ENCODE measurements at regions not wholly inside any gene's neighbourhood (a gene's known extent, or its start where the extent isn't known, plus 50 kb on each side); places are given as distances from the start of the nearest gene placed in this dataset.

GRCh38 chr6:163715846-163716245 is 301.3 kb downstream of the QKI start:
- TF ChIP-seq FOSL1 (IDR thresholded peaks at IDR 0.05; ENCODE audit: low read depth) = no peak
- TF ChIP-seq, protein P1, sequence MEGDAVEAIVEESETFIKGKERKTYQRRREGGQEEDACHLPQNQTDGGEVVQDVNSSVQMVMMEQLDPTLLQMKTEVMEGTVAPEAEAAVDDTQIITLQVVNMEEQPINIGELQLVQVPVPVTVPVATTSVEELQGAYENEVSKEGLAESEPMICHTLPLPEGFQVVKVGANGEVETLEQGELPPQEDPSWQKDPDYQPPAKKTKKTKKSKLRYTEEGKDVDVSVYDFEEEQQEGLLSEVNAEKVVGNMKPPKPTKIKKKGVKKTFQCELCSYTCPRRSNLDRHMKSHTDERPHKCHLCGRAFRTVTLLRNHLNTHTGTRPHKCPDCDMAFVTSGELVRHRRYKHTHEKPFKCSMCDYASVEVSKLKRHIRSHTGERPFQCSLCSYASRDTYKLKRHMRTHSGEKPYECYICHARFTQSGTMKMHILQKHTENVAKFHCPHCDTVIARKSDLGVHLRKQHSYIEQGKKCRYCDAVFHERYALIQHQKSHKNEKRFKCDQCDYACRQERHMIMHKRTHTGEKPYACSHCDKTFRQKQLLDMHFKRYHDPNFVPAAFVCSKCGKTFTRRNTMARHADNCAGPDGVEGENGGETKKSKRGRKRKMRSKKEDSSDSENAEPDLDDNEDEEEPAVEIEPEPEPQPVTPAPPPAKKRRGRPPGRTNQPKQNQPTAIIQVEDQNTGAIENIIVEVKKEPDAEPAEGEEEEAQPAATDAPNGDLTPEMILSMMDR (IDR thresholded peaks at IDR 0.05 in 2 of 3, conservative IDR thresholded peaks at IDR 0.05 in 1 of 3; ENCODE audit: borderline replicate concordance in 1 of 3, insufficient read depth in 1 of 3, low read depth in 2 of 3, low read length in 2 of 3) = no peak
- TF ChIP-seq RAD21 (IDR thresholded peaks at IDR 0.05; ENCODE audit: low read depth) = no peak
- TF ChIP-seq YY1 (IDR thresholded peaks at IDR 0.05; ENCODE audit: extremely low read depth, insufficient replicate concordance, low read depth, low read length) = no peak
- no peak for TF ChIP-seq EZH2phosphoT487 (IDR thresholded peaks at IDR 0.05; ENCODE audit: borderline replicate concordance)
- TF ChIP-seq POLR2A (IDR thresholded peaks at IDR 0.05; ENCODE audit: borderline replicate concordance, extremely low read depth, insufficient read depth, insufficient read length) = no peak
- TF ChIP-seq REST (IDR thresholded peaks at IDR 0.05; ENCODE audit: low read depth) = no peak
- TF ChIP-seq POLR2AphosphoS5 (IDR thresholded peaks at IDR 0.05; ENCODE audit: low read depth, low read length) = no peak
- TF ChIP-seq ATF3 (IDR thresholded peaks at IDR 0.05) = no peak
- TF ChIP-seq ZNF274 (IDR thresholded peaks at IDR 0.05; ENCODE audit: low read depth, low read length) = no peak
- TF ChIP-seq EGR1 (IDR thresholded peaks at IDR 0.05; ENCODE audit: low read depth) = no peak
- no peak for TF ChIP-seq MAX (IDR thresholded peaks at IDR 0.05)
